Activated CD4-positive, alpha-beta T cell treated with anti-CD3 and anti-CD28 coated beads, Interleukin-2, amount 50 U/mL, for 1 hour (primary cell): ENCODE measurements at regions not wholly inside any gene's neighbourhood (a gene's known extent, or its start where the extent isn't known, plus 50 kb on each side); places are given as distances from the start of the nearest gene placed in this dataset.

Source experiments
- DNase-seq: peaks from one replicate; pipeline ENCODE4 v3.0.0-alpha.2; 2020

- no peak for DNase-seq
These were observed 145.8 kb downstream of the ACTL7B start for GRCh38 chr9:108709997-108710396.

- no peak for DNase-seq
These were observed 146.7 kb downstream of the ACTL7B start for GRCh38 chr9:108709126-108709525.

GRCh38 chr9:108708448-108708847 is 147.3 kb downstream of the ACTL7B start:
- DNase-seq = no peak

- no peak for DNase-seq
These were observed 148.7 kb downstream of the ACTL7B start for GRCh38 chr9:108707120-108707519.

- no peak for DNase-seq
These were observed 151.5 kb downstream of the ACTL7B start for GRCh38 chr9:108704156-108704852.

- no peak for DNase-seq
These were observed 152.4 kb downstream of the ACTL7B start for GRCh38 chr9:108703429-108703828.

- DNase-seq = no peak
These were observed 153.1 kb downstream of the ACTL7B start for GRCh38 chr9:108702681-108703080.

GRCh38 chr9:108698801-108699200 is 157.0 kb downstream of the ACTL7B start:
- no peak for DNase-seq

GRCh38 chr9:108698231-108698630 is 157.6 kb downstream of the ACTL7B start:
- no peak for DNase-seq

- no peak for DNase-seq
These were observed 159.6 kb downstream of the ACTL7B start for GRCh38 chr9:108696156-108696555.

GRCh38 chr9:108694170-108694569 is 161.6 kb downstream of the ACTL7B start:
- no peak for DNase-seq

GRCh38 chr9:108691614-108692013 is 164.2 kb downstream of the ACTL7B start:
- no peak for DNase-seq

GRCh38 chr9:108688676-108689075 is 167.1 kb downstream of the ACTL7B start:
- DNase-seq = no peak

GRCh38 chr9:108688051-108688450 is 167.7 kb downstream of the ACTL7B start:
- DNase-seq = no peak

- no peak for DNase-seq
These were observed 168.5 kb downstream of the ACTL7B start for GRCh38 chr9:108687006-108687987.

GRCh38 chr9:108684288-108685025 is 171.3 kb downstream of the ACTL7B start:
- DNase-seq = no peak

GRCh38 chr9:108683245-108683644 is 172.5 kb downstream of the ACTL7B start:
- DNase-seq = no peak

GRCh38 chr9:108681851-108682590 is 173.8 kb downstream of the ACTL7B start:
- no peak for DNase-seq

GRCh38 chr9:108680946-108681345 is 174.8 kb downstream of the ACTL7B start:
- no peak for DNase-seq

GRCh38 chr9:108677776-108678175 is 178.0 kb downstream of the ACTL7B start:
- DNase-seq = no peak

GRCh38 chr9:108676355-108676754 is 179.4 kb downstream of the ACTL7B start:
- no peak for DNase-seq

GRCh38 chr9:108675708-108676107 is 180.1 kb downstream of the ACTL7B start:
- no peak for DNase-seq
